ENCODE measurements at regions not wholly inside any gene's neighbourhood (a gene's known extent, or its start where the extent isn't known, plus 50 kb on each side); places are given as distances from the start of the nearest gene placed in this dataset.
"Not testable (repeated sequence)": the region's sequence is repeated elsewhere in the genome, so short reads cannot be mapped to it uniquely, and the experiment has no call there.

GRCh38 chr6:112941613-112942012 lies 594.5 kb downstream of the RFPL4B start:
- no peak for DNase-seq

DNA sequence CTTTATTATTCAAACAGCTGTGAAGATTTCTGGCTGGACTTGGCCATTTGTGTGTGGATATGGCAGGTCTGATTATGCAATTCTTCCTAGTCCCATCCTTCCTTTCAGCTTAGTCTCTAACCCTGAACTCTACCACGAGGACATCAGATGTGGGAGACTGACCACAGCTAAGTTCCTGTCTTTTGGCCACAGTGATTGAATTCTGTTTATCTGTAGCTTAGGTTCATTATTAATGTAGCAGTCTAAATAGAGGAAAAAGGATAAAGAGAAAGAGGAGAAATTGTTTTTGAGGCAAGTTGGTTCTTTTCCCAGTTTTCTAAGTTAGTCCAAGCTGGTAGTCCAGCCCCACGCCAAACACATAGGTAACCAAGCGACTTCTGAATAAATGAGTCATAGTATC lies 598.9 kb downstream of the RFPL4B start:
- DNase-seq, result no peak

DNA sequence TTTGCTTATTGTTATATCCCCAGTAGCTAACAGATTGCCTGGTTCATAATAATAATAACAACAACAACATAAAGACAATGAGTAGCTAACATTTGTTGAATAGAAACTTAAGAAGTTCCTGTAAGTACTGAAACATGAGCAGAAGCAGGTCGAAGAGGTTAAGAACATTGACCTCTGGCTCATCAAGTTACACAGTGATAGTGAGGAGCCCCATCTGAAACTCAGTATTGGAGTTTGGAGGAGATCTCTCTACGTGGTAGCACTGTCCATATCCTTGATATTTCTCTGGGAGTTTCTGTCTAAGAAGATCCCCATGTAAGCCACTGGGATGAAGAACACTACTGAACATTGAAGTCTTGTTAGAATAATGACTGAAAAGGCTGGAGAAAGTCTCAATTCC lies 600.4 kb downstream of the RFPL4B start:
- DNase-seq, result no peak

- no peak for DNase-seq
Measured at GRCh38 chr6:112951829-112952228, 604.7 kb downstream of the RFPL4B start.

GRCh38 chr6:112955743-112956142 lies 608.6 kb downstream of the RFPL4B start:
- not testable (repeated sequence) for DNase-seq

DNA sequence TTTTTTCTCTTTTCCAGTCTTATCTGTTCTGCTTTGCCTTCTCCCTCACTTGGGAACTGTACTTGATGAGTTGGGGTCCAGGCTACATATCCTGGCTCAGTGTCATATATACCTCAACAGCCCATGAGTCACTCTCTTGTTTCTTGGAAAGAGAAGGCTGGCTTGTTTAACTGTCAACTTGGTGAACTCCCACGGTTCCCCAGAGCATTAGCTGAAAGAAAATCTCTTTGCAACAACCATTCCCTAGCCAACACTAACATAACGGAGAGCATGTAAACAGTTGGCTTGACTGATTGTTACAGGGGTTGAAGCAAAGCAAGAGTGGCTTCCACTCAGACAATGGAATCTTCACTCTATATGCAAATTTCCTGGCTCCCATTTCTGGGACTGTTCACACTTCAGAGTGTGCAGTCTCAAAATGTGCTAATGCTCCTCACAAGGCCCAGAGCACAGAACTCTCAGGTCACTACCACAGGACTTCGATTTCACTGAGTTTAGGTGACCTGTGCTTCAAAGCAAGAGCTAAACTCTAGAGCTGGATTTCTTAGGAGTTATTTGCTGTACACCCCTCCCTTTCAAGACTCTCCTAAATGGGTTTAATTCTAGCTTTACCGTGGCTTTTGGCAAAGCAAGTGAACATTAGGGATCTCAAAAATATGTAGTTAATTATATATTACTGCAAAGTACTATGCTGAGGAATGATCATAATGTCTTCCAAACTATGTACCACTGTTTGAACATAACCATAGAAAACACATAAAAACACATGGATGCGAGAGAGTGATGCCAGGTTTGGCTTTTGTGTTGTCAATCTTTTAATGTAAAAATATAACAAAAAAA lies 609.8 kb downstream of the RFPL4B start:
- DNase-seq, result no peak

DNA sequence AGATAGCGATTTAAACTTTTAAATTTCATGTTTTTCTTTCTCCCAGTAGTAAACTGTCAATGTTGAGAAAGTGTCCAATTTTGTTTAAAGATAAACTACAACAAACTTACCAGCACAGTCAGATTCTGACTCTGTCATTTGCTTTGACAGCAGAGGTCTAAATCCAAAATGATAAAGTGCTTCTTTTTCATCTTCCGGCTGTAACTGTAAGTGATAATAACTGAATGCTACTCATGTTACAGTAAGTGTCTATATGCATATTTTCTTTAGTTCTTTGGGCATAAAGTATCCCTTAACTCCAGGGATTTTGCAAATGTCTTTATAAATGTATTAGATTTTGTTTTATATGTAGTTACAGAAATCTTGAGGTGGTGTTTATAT lies 610.4 kb downstream of the RFPL4B start:
- no peak for DNase-seq

GRCh38 chr6:112960130-112960529 lies 613.0 kb downstream of the RFPL4B start:
- DNase-seq, result not testable (repeated sequence)

DNA sequence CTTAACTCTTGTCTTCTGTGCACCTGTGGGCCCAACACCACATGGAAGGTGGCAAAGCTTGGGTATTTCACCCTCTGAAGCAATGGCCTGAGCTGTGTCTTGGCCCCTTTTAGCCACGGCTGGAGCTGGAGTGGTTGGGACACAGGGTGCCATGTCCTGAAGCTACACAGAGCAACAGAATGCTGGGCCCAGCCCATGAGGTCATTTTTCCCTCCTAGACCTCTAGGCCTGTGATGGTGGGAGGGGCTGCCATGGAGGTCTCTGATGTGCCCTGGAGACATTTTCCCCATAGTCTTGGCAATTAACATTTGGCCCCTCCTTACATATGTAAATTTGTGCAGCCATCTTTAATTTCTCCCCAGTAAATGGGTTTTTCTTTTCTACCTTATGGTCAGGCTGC lies 620.8 kb downstream of the RFPL4B start:
- no peak for DNase-seq

- DNase-seq, result no peak
Measured at GRCh38 chr6:112971651-112972050, 624.5 kb downstream of the RFPL4B start.

DNA sequence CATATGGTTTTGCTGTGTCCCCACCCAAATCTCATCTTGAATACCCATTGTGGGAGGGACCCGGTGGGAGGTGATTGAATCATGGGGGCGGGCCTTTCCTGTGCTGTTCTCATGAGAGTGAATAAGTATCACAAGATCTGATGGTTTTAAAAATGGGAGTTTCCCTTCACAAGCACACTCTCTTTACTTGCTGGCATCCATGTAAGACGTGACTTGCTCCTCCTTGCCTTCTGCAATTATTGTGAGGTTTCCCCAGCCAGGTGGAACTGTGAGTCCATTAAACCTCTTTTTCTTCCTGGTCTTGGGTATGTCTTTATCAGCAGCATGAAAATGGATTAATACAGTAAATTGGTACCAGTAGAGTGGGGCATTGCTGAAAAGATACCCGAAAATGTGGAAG lies 627.8 kb downstream of the RFPL4B start:
- DNase-seq, result not testable (repeated sequence)

- DNase-seq, result not testable (repeated sequence)
Measured at GRCh38 chr6:112976579-112976978, 629.4 kb downstream of the RFPL4B start.

DNA sequence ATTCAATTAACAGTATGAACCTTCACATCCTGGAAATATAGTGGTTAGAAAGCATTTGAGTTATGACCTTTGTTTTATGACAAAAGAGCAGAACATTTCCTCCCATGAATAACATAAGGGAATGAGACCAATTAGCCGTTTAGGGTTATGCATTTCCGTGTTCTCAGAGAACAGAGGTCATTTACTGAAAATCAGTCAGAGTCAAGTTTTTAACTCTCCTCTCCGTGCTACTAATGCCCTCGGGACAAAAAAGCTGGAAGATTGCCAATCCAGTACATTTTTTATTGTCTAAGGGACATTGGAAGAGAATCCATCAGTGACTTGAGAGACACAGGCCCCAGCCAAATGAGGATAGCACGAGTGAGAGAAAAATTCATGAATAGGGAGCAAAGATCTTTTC lies 632.7 kb downstream of the RFPL4B start:
- no peak for DNase-seq

DNA sequence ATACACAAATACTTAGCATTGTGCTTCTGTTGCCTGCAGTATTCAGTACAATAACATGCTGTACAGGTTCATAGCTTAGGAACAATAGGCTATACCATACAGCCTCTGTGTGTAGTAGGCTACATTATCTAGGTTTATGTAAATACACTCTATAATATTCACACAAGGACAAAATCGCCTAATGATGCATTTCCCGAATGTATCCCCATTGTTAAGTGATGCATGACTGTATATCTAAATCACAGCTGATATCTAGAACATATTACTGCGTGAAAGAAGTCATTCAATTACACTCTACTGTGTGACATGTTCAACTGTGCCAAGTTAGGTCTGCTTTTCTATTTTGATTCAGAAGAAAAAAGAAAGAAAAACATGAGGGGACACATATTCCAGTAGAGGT lies 633.5 kb downstream of the RFPL4B start:
- no peak for DNase-seq

GRCh38 chr6:112983713-112984261 lies 636.7 kb downstream of the RFPL4B start:
- no peak for DNase-seq

GRCh38 chr6:112984899-112985298 lies 637.8 kb downstream of the RFPL4B start:
- DNase-seq, result no peak

GRCh38 chr6:112986321-112986720 lies 639.2 kb downstream of the RFPL4B start:
- no peak for DNase-seq

GRCh38 chr6:112988748-112989147 lies 641.6 kb downstream of the RFPL4B start:
- DNase-seq, result no peak

DNA sequence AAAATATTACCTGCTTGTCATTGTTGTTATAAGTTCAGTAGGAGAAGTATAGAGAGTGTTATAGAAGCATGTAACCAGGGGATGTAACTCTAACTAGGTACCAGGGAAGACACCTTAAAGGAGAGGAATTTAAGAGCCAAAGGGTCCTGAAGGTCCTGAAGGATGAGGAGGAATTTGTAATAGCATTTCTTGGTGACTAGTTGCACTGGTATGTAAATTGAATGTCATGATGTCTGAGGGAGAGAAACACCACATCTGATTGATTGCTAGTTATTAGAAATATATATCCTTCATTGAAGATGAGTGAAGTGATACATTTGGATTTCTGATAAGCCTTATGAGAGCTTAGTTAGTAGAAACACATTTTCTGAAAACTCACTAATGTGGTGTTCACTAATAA lies 643.8 kb downstream of the RFPL4B start:
- DNase-seq, result no peak

DNA sequence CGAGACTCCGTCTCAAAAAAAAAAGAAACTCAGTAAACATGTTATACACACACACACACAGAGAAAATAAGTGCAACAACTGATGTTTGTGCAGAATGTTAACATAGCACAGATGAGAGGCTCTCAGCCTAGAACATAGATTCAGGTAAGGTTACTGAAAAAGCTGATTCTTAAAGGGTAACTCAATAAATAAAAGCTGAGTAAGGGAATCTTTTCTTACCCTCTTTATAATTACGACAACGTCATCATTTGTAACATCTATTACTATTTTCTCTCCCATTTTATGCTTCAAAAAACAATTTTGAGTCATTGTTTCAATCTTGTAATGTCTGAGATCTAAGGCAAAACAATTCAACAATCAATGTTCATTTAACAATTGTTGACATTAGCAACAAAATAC lies 644.8 kb downstream of the RFPL4B start:
- DNase-seq, result no peak

GRCh38 chr6:112997421-112998085 lies 650.4 kb downstream of the RFPL4B start:
- DNase-seq, result no peak

DNA sequence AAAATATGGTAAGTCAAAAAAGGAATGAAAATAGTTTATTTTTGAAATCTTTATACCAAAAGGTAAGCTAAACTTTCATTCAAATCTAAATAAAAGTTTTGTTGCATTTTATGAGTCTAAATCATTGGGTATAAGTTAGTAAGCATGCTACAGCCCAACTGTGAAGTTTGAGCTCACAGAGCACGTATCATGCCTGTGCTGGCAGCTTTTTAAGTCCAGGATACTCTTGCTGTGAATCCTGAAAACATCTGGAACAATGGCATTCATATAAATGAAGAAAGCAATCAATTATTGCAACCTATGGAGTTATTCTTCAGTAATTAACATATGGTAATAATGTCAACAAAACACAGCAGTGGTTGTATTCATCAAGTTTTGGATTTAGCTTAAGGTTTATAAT lies 656.9 kb downstream of the RFPL4B start:
- no peak for DNase-seq

GRCh38 chr6:113004470-113005270 lies 657.5 kb downstream of the RFPL4B start:
- DNase-seq, result no peak
